Progenitor cell of endocrine pancreas (in vitro differentiated cells): ENCODE measurements at regions not wholly inside any gene's neighbourhood (a gene's known extent, or its start where the extent isn't known, plus 50 kb on each side); places are given as distances from the start of the nearest gene placed in this dataset.

Source experiments
- DNase-seq: peaks from one replicate; pipeline ENCODE4 v3.0.0; 2021; ENCODE audit warnings: low spot score; ENCODE audit not compliant: unreplicated experiment
- H3K27ac Mint-ChIP-seq: 2 replicates; pipeline ENCODE4 v1.8.0; 2021; ENCODE audit warnings: mild to moderate bottlenecking, moderate library complexity, mixed read lengths
- H3K27me3 Mint-ChIP-seq: 2 replicates; pipeline ENCODE4 v1.8.0; 2021; ENCODE audit warnings: mixed read lengths
- H3K36me3 Mint-ChIP-seq: 2 replicates; pipeline ENCODE4 v1.8.0; 2022; ENCODE audit warnings: mixed read lengths; ENCODE audit not compliant: insufficient read depth
- H3K4me1 Mint-ChIP-seq: 2 replicates; pipeline ENCODE4 v1.8.0; 2021; ENCODE audit warnings: low read depth, mixed read lengths
- H3K4me3 Mint-ChIP-seq: 2 replicates; pipeline ENCODE4 v1.8.0; 2021; ENCODE audit warnings: low read depth, mild to moderate bottlenecking, moderate library complexity, mixed read lengths
- H3K9me3 Mint-ChIP-seq: 2 replicates; pipeline ENCODE4 v1.8.0; 2021; ENCODE audit warnings: low read depth, mixed read lengths
- CTCF ChIP-seq: fragments of 200-600 bp; sonication (generic); IDR thresholded peaks from one replicate; pipeline ENCODE4 v1.5.0; 2021; ENCODE audit warnings: antibody characterized with exemption, mild to moderate bottlenecking; ENCODE audit not compliant: unreplicated experiment

- H3K27ac Mint-ChIP-seq: no peak overlapping the region
Measured at GRCh38 chr2:105497094-105497493, 98.2 kb upstream of the FHL2 start.

GRCh38 chr2:105496271-105496670 is 97.4 kb upstream of the FHL2 start:
- Mint-ChIP-seq H3K27ac (no peak overlapping the region), H3K4me1 (no peaks in the 10 kb centered on the region), H3K36me3 (peaks cover 1% of the 10 kb centered on the region), H3K27me3 (peaks cover 3% of the 10 kb centered on the region), H3K9me3 (peaks cover 23% of the 10 kb centered on the region), H3K4me3 (no peak overlapping the region)
- DNase-seq: no peak
- TF ChIP-seq CTCF: no peak

More at GRCh38 chr2:105497094-105497493, 98.2 kb upstream of the FHL2 start:
- peaks cover 1% of the 10 kb centered on the region for H3K36me3 Mint-ChIP-seq
- no peaks in the 10 kb centered on the region for H3K4me1 Mint-ChIP-seq
- no peak for DNase-seq
- no peak overlapping the region for H3K4me3 Mint-ChIP-seq
- TF ChIP-seq CTCF: no peak
- H3K27me3 Mint-ChIP-seq: peaks cover 3% of the 10 kb centered on the region
- H3K9me3 Mint-ChIP-seq: peaks cover 17% of the 10 kb centered on the region

- no peak overlapping the region for H3K27ac Mint-ChIP-seq
- TF ChIP-seq CTCF: no peak
- peaks cover 1% of the 10 kb centered on the region for H3K36me3 Mint-ChIP-seq
- H3K4me3 Mint-ChIP-seq: no peak overlapping the region
- peaks cover 1% of the 10 kb centered on the region for H3K4me1 Mint-ChIP-seq
- DNase-seq: no peak
- peaks cover 3% of the 10 kb centered on the region for H3K27me3 Mint-ChIP-seq
- H3K9me3 Mint-ChIP-seq: peaks cover 18% of the 10 kb centered on the region
Measured at GRCh38 chr2:105494683-105495425, 96.0 kb upstream of the FHL2 start.

- DNase-seq: no peak
- Mint-ChIP-seq H3K36me3 (peaks cover 1% of the 10 kb centered on the region), H3K27me3 (no peaks in the 10 kb centered on the region), H3K9me3 (peaks cover 14% of the 10 kb centered on the region), H3K27ac (no peak overlapping the region), H3K4me3 (no peak overlapping the region), H3K4me1 (peaks cover 3% of the 10 kb centered on the region)
- TF ChIP-seq CTCF: no peak
Measured at GRCh38 chr2:105490956-105491355, 92.1 kb upstream of the FHL2 start.

- no peak for TF ChIP-seq CTCF
- Mint-ChIP-seq H3K27me3 (no peaks in the 10 kb centered on the region), H3K4me3 (no peak overlapping the region), H3K27ac (no peak overlapping the region), H3K9me3 (peaks cover 14% of the 10 kb centered on the region), H3K4me1 (peaks cover 3% of the 10 kb centered on the region), H3K36me3 (peaks cover 1% of the 10 kb centered on the region)
- no peak for DNase-seq
Measured at GRCh38 chr2:105490204-105490603, 91.4 kb upstream of the FHL2 start.
